HG03378 (cell line): ENCODE measurements at regions not wholly inside any gene's neighbourhood (a gene's known extent, or its start where the extent isn't known, plus 50 kb on each side); places are given as distances from the start of the nearest gene placed in this dataset.
"Not testable (repeated sequence)": the region's sequence is repeated elsewhere in the genome, so short reads cannot be mapped to it uniquely, and the experiment has no call there.

Experiments used
- ATAC-seq: cut with Tn5 transposase; IDR thresholded peaks from one replicate; pipeline ENCODE4 v1.9.1; 2021; ENCODE audit warnings: mild to moderate bottlenecking, moderate library complexity; ENCODE audit not compliant: unreplicated experiment

GRCh38 chr1:168825820-168826219 is 96.8 kb upstream of the DPT start:
- ATAC-seq: no peak

GRCh38 chr1:168826269-168826668 is 97.3 kb upstream of the DPT start:
- no peak for ATAC-seq

- no peak for ATAC-seq
Observed at GRCh38 chr1:168827557-168827956, 98.6 kb upstream of the DPT start.

- no peak for ATAC-seq
Observed at GRCh38 chr1:168829876-168830275, 100.9 kb upstream of the DPT start.

GRCh38 chr1:168830562-168830961 is 101.6 kb upstream of the DPT start:
- ATAC-seq: no peak

GRCh38 chr1:168832661-168833060 is 103.7 kb upstream of the DPT start:
- no peak for ATAC-seq

GRCh38 chr1:168833362-168833761 is 104.4 kb upstream of the DPT start:
- ATAC-seq: no peak

GRCh38 chr1:168833801-168834224 is 104.8 kb upstream of the DPT start:
- no peak for ATAC-seq

- no peak for ATAC-seq
Observed at GRCh38 chr1:168834225-168834872, 105.3 kb upstream of the DPT start.

GRCh38 chr1:168835176-168835575 is 106.2 kb upstream of the DPT start:
- no peak for ATAC-seq

GRCh38 chr1:168835791-168836190 is 106.8 kb upstream of the DPT start:
- ATAC-seq: no peak

GRCh38 chr1:168836469-168836868 is 107.5 kb upstream of the DPT start:
- no peak for ATAC-seq

- ATAC-seq: not testable (repeated sequence)
Observed at GRCh38 chr1:168837230-168837629, 108.2 kb upstream of the DPT start.

- ATAC-seq: no peak
Observed at GRCh38 chr1:168842306-168842705, 113.3 kb upstream of the DPT start.

- no peak for ATAC-seq
Observed at GRCh38 chr1:168842916-168843315, 113.9 kb upstream of the DPT start.

GRCh38 chr1:168843401-168843800 is 114.4 kb upstream of the DPT start:
- ATAC-seq: no peak

- no peak for ATAC-seq
Observed at GRCh38 chr1:168843950-168844349, 114.9 kb upstream of the DPT start.

GRCh38 chr1:168845140-168845539 is 116.1 kb upstream of the DPT start:
- no peak for ATAC-seq

- ATAC-seq: no peak
Observed at GRCh38 chr1:168848051-168848450, 119.0 kb upstream of the DPT start.

- no peak for ATAC-seq
Observed at GRCh38 chr1:168861421-168862004, 132.5 kb upstream of the DPT start.

GRCh38 chr1:168863772-168864171 is 134.8 kb upstream of the DPT start:
- no peak for ATAC-seq

GRCh38 chr1:168864266-168864665 is 135.3 kb upstream of the DPT start:
- no peak for ATAC-seq
